ENCODE measurements at regions not wholly inside any gene's neighbourhood (a gene's known extent, or its start where the extent isn't known, plus 50 kb on each side); places are given as distances from the start of the nearest gene placed in this dataset.

- no peak for TF ChIP-seq GABPA (IDR thresholded peaks at IDR 0.05; ENCODE audit: low read depth)
- no peak for TF ChIP-seq REST (IDR thresholded peaks at IDR 0.05; ENCODE audit: insufficient replicate concordance, low read depth)
- TF ChIP-seq POLR2AphosphoS5 (IDR thresholded peaks at IDR 0.05; ENCODE audit: low read depth), result no peak
- no peak for TF ChIP-seq CTCF (IDR thresholded peaks at IDR 0.05; ENCODE audit: insufficient read depth, low read length)
- no peak for TF ChIP-seq SPI1 (IDR thresholded peaks at IDR 0.05; ENCODE audit: borderline replicate concordance, low read depth)
- Histone ChIP-seq H3K27ac (replicated peaks) (no peak overlapping the region), H3K4me3 (replicated peaks; ENCODE audit: insufficient read depth, low read length) (no peak overlapping the region), H3K27me3 (ENCODE audit: insufficient read depth, poor library complexity, severe bottlenecking) (no peaks in the 10 kb centered on the region)
- DNase-seq (ENCODE audit: low read depth in 1 of 2, low spot score in 1 of 2), result no peak
Measured at GRCh38 chr15:87269566-87269965, 987.0 kb downstream of the NTRK3 start.

GRCh38 chr15:87268675-87269074 lies 987.9 kb downstream of the NTRK3 start:
- TF ChIP-seq SPI1 (IDR thresholded peaks at IDR 0.05; ENCODE audit: borderline replicate concordance, low read depth) (no peak), REST (IDR thresholded peaks at IDR 0.05; ENCODE audit: insufficient replicate concordance, low read depth) (no peak)
- no peak for DNase-seq (ENCODE audit: low read depth in 1 of 2, low spot score in 1 of 2)
- H3K27ac ChIP-seq (replicated peaks), result no peak overlapping the region
- H3K27me3 ChIP-seq (ENCODE audit: insufficient read depth, poor library complexity, severe bottlenecking), result no peaks in the 10 kb centered on the region
- H3K4me3 ChIP-seq (replicated peaks; ENCODE audit: insufficient read depth, low read length), result no peak overlapping the region

- no peak for DNase-seq (ENCODE audit: low read depth in 1 of 2, low spot score in 1 of 2)
- no peak overlapping the region for H3K4me3 ChIP-seq (replicated peaks; ENCODE audit: insufficient read depth, low read length)
- no peaks in the 10 kb centered on the region for H3K27me3 ChIP-seq (ENCODE audit: insufficient read depth, poor library complexity, severe bottlenecking)
- no peak overlapping the region for H3K27ac ChIP-seq (replicated peaks)
- TF ChIP-seq REST (IDR thresholded peaks at IDR 0.05; ENCODE audit: insufficient replicate concordance, low read depth) (no peak), POLR2AphosphoS5 (IDR thresholded peaks at IDR 0.05; ENCODE audit: low read depth) (no peak), CTCF (IDR thresholded peaks at IDR 0.05; ENCODE audit: insufficient read depth, low read length) (no peak), SPI1 (IDR thresholded peaks at IDR 0.05; ENCODE audit: borderline replicate concordance, low read depth) (no peak), GABPA (IDR thresholded peaks at IDR 0.05; ENCODE audit: low read depth) (no peak)
Measured at GRCh38 chr15:87267798-87268197, 988.7 kb downstream of the NTRK3 start.

- TF ChIP-seq REST (IDR thresholded peaks at IDR 0.05; ENCODE audit: insufficient replicate concordance, low read depth) (no peak), POLR2AphosphoS5 (IDR thresholded peaks at IDR 0.05; ENCODE audit: low read depth) (no peak), SPI1 (IDR thresholded peaks at IDR 0.05; ENCODE audit: borderline replicate concordance, low read depth) (no peak), GABPA (IDR thresholded peaks at IDR 0.05; ENCODE audit: low read depth) (no peak), CTCF (IDR thresholded peaks at IDR 0.05; ENCODE audit: insufficient read depth, low read length) (no peak)
- no peak overlapping the region for H3K4me3 ChIP-seq (replicated peaks; ENCODE audit: insufficient read depth, low read length)
- no peaks in the 10 kb centered on the region for H3K27me3 ChIP-seq (ENCODE audit: insufficient read depth, poor library complexity, severe bottlenecking)
- no peak overlapping the region for H3K27ac ChIP-seq (replicated peaks)
- DNase-seq (ENCODE audit: low read depth in 1 of 2, low spot score in 1 of 2), result no peak
Measured at GRCh38 chr15:87263871-87264270, 992.7 kb downstream of the NTRK3 start.

Measured in HL-60 (cell line).